ENCODE measurements at regions not wholly inside any gene's neighbourhood (a gene's known extent, or its start where the extent isn't known, plus 50 kb on each side); places are given as distances from the start of the nearest gene placed in this dataset.

DNA sequence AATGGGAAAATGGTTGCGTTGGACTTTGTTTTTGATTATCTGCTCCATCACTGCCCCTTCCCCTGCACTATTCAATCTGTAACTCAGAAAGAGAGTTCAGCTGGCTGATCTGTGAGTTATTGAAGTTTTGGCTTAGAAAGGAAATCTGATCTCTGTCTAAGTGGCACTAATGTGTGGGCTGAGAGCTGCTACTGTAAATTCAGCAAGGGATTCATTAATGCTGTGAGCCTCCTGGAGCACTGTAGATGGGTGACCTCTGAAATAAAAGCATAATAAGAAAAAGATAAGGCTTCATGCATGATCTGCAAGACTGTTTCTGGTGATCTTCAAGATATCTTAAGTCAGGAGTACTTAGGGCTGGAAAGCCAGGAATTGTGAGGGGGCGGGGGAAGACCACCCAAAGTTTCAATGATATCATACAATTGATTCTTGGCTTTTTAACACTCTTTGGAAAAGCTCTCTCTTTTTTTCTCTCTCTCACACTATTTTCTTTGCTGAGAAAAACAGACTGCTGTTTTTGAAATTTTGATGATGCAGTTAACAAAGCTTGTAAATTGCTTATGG is 101.1 kb downstream of the C12orf75 start:
- H3K4me3 ChIP-seq (ENCODE audit: low read length), result no peak overlapping the region
- no peak for DNase-seq (ENCODE audit: low read depth)
- TF ChIP-seq, protein P1, sequence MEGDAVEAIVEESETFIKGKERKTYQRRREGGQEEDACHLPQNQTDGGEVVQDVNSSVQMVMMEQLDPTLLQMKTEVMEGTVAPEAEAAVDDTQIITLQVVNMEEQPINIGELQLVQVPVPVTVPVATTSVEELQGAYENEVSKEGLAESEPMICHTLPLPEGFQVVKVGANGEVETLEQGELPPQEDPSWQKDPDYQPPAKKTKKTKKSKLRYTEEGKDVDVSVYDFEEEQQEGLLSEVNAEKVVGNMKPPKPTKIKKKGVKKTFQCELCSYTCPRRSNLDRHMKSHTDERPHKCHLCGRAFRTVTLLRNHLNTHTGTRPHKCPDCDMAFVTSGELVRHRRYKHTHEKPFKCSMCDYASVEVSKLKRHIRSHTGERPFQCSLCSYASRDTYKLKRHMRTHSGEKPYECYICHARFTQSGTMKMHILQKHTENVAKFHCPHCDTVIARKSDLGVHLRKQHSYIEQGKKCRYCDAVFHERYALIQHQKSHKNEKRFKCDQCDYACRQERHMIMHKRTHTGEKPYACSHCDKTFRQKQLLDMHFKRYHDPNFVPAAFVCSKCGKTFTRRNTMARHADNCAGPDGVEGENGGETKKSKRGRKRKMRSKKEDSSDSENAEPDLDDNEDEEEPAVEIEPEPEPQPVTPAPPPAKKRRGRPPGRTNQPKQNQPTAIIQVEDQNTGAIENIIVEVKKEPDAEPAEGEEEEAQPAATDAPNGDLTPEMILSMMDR (conservative IDR thresholded peaks at IDR 0.05; ENCODE audit: low read length), result no peak

DNA sequence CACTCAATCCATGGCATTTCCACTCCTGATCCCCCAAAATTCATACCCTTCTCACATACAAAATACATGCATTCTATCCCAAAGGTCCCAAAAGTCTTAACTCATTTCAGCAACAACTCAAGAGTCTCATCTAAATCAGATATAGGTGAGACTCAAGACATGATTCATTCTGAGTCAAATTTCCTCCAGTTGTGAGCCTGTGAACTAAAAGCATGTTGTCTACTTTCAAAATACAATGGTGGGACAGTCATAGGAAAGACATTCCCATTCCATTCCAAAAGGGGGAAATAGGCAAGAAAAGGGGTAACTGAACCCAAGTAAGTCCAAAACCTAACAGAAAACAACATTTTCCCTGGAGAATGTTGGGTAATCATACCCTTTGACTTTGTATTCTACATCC is 103.3 kb downstream of the C12orf75 start:
- H3K4me3 ChIP-seq (ENCODE audit: low read length), result no peak overlapping the region
- TF ChIP-seq, protein P1 (conservative IDR thresholded peaks at IDR 0.05; ENCODE audit: low read length), result no peak
- peak; percentile 62 for DNase-seq (ENCODE audit: low read depth)

DNA sequence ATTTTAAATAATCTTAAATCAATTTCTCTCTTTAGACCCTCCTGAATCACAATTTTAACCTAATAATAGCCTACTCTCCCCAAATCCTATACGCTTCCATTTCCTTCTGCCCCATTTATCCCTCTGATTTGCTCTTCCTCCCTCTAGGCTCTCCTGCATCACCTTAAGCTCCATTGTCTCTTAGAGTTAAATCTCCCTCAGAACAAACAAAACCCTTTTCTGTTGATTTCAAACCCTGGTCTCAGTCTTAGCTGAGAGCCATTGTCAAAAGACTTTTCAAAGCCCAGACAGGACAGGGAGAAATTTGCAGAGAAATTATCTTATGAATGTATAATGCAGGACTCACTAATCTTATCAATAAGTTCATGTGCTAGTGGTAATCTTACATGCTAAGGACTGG is 106.1 kb downstream of the C12orf75 start:
- no peak for DNase-seq (ENCODE audit: low read depth)
- TF ChIP-seq, protein P1 (conservative IDR thresholded peaks at IDR 0.05; ENCODE audit: low read length), result no peak

DNA sequence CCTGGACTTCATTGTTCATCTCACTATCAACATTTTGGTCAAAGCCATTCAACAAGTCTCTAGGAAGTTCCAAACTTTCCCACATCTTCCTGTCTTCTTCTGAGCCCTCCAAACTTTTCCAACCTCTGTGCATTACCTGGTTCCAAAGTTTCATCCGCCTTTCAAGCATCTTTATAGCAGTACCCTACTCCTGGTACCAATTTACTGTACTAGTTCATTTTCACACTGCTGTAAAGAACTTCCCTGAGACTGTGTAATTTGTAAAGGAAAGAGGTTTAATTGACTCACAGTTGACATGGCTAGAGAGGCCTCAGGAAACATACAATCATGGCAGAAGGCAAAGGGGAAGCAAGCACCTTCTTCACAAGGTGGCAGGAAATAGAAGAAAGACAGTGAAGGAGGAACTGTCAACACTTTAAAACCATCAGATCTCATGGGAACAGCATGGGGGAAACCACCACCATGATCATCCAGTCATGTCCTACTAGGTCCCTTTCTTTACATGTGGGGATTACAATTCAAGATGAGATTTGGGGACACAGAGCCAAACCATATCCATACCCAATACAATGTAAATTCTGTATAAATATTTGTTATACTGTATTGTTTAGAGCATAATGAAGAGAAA is 109.7 kb downstream of the C12orf75 start:
- H3K4me3 ChIP-seq (ENCODE audit: low read length), result no peak overlapping the region
- DNase-seq (ENCODE audit: low read depth), result no peak
- TF ChIP-seq, protein P1 (conservative IDR thresholded peaks at IDR 0.05; ENCODE audit: low read length), result no peak

More for the DNA sequence above, 106.1 kb downstream of the C12orf75 start:
- no peak overlapping the region for H3K4me3 ChIP-seq (ENCODE audit: low read length)

DNA sequence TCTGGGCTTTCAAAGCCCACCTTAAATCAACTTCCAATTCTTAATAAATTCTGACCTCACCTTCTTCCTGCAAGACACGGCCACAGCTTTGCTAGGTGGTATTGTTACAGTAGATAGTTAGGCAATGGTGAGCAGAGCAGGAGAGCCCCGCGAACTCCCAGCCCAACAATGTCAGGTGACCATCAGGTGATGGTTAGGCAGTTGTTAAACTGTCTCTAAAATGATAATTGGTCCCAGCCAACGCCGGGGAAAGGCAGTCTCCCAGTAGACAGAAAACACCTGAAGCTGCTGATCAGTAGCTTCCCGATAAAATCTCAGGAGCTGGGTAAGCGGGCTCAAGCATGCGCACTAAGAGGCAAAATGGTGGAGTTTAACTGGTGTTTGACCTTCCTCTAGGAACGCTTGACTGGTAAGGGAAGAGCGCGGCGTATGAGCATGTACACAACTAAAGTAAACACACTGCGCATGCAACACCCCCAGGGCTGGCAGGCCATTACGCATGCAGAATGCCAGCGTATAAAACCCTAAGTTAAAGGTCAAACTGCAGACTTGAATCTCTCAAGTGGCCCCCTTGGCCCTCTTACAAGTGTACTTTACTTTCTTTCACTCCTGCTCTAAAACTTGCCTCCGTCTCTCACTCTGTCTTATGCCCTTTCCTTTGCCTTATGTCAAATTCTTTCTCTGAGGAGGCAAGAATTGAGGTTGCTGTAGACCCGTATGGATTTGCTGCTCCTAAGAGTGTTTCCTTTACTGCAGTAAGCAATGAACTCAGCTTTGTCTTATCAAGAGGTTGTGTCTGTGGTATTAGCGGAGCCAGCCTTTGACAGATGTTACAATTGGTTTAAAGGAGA is 113.5 kb downstream of the C12orf75 start:
- H3K4me3 ChIP-seq (ENCODE audit: low read length), result no peak overlapping the region
- DNase-seq (ENCODE audit: low read depth), result no peak
- TF ChIP-seq, protein P1 (conservative IDR thresholded peaks at IDR 0.05; ENCODE audit: low read length), result no peak

DNA sequence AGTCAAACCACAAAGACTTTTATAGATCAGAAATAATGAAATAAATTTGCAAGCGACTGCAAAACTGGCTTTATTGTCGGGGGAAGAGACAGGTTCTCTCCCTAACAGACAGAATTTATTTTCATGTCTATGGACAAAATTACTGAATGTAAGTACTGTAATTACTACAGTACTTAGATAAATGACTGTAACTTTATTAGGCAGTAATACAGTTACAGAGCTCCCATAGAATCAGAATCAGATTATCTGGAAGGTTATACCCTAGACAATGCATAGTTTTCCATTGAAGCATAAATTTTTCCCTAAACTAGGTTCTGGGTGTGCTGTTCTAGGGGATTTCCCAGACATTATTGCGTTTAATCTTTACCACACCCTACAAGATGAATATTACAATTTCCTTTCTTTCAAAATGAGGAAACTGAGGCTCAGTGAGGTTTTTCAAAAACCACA is 114.2 kb downstream of the C12orf75 start:
- H3K4me3 ChIP-seq (ENCODE audit: low read length), result no peak overlapping the region
- TF ChIP-seq, protein P1 (conservative IDR thresholded peaks at IDR 0.05; ENCODE audit: low read length), result no peak
- no peak for DNase-seq (ENCODE audit: low read depth)

Measured in AG10803 (cell line).